ENCODE measurements at regions not wholly inside any gene's neighbourhood (a gene's known extent, or its start where the extent isn't known, plus 50 kb on each side); places are given as distances from the start of the nearest gene placed in this dataset.

GRCh38 chr15:23514484-23514883 is 51.0 kb upstream of the MKRN3 start:
- DNase-seq: no peak

GRCh38 chr15:23506762-23507161 is 58.7 kb upstream of the MKRN3 start:
- DNase-seq: no peak

GRCh38 chr15:23503980-23504379 is 56.9 kb upstream of the GOLGA6L2 start:
- DNase-seq: peak; percentile 24

GRCh38 chr15:23503576-23503975 is 56.5 kb upstream of the GOLGA6L2 start:
- no peak for DNase-seq

GRCh38 chr15:23497710-23498111 is 50.7 kb upstream of the GOLGA6L2 start:
- no peak for DNase-seq

Measured in NCI-H187 treated with DMSO at 0.1 percent for 48 hours (cell line).